Skin epidermis (tissue), 12 donors: ENCODE measurements at regions not wholly inside any gene's neighbourhood (a gene's known extent, or its start where the extent isn't known, plus 50 kb on each side); places are given as distances from the start of the nearest gene placed in this dataset.

Experiments used
- H3K27ac ChIP-seq, 21 experiments: fragments of 200-600 bp; sonication (generic) in 11 of 21; one replicate each; pipeline ENCODE4 v1.5.0; 2020; ENCODE audit warnings: mild to moderate bottlenecking in 3 of 21, inconsistent platforms in 2 of 21, moderate library complexity in 2 of 21
- H3K4me3 ChIP-seq, 7 experiments: fragments of 200-600 bp; sonication (generic) in 2 of 7; one replicate each; pipeline ENCODE4 v1.5.0; 2020; ENCODE audit warnings: inconsistent platforms in 2 of 7, mild to moderate bottlenecking in 2 of 7, moderate library complexity in 1 of 7

DNA sequence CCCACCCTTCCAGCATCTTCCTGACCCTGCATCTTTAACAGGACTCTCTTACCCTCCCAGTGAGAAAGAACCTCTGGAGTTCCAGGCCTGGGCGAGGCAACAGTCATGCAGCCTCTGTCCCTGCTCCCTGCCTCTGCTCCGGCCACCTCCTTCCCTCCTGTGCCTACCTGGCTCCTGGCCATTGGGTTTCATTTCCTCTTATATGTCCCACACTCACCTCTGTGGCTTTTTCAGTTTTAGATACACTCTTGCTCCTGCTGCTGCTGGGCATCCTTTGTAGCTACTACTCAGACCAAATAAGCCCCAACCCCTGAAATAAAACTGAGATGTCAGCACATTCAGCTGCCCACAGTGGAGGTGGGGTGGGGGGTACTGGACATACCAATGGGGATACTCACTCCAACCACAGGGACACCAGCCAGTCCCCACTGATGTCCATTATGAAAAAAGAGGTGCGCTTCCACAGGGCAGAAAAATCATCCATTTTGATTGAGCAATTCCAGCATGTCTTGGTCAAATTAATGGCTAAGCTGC lies 99.1 kb upstream of the NRXN3 start:
- no peak overlapping the region for H3K4me3 ChIP-seq
- no peak overlapping the region for H3K27ac ChIP-seq

DNA sequence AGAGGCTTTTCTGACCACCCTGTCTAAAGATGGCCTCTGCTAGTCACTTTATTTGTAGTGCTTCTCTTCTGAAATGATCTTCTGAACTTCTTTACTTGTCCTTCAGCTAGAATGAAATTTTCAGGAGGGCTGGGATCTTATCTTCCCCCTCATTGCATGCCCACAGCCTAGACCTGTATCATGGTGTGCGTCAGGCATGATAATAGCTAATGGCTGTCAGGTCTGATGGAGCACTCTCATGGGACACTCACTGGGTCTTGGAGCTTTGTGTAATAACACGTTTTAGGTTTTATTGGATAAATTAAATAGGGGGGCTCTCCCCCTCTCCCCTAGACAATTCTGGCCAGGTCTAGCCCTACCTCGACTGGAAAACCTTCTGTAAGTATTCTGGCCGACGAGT lies 97.1 kb upstream of the NRXN3 start:
- H3K4me3 ChIP-seq: no peak overlapping the region
- no peak overlapping the region for H3K27ac ChIP-seq

DNA sequence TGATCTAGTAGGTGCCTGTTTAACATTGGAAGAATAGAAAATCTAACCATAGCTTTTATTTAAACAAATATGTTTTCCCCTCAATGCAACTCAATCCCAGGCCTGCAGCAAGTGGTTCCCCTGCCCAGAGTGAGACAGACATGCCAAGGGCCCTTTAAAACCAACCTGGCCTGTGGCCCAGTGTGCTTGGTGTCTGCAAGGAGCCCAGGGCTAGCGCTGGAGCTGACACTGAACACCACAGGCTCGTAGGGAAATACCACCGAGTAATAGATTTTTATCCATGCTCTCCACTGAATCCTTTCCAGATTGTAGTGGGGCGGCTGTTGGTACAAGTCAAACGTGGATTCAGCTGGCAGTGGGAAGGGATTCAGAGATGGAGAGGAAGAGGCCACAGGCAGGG lies 95.6 kb upstream of the NRXN3 start:
- Histone ChIP-seq H3K27ac (no peak overlapping the region), H3K4me3 (no peak overlapping the region)

DNA sequence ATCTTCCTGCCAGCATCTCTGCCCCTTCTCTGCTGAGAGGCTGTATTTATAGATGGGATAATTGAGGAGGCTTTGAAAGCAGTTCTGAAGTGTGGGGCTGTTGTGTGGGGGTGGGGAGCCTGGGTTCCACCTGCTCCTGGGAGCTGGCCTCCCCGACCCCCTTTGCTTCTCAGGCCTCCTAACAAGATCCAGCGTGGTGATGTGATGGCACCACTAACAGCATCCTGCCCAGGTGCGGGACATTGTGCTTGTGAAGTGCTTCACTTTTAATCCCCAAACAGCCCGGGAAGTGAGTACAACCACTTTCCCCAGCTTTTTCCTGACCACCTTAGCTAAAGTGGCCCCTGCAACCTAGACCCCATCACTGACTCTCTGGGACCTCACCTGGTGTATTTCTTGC lies 95.1 kb upstream of the NRXN3 start:
- H3K4me3 ChIP-seq: no peak overlapping the region
- no peak overlapping the region for H3K27ac ChIP-seq

DNA sequence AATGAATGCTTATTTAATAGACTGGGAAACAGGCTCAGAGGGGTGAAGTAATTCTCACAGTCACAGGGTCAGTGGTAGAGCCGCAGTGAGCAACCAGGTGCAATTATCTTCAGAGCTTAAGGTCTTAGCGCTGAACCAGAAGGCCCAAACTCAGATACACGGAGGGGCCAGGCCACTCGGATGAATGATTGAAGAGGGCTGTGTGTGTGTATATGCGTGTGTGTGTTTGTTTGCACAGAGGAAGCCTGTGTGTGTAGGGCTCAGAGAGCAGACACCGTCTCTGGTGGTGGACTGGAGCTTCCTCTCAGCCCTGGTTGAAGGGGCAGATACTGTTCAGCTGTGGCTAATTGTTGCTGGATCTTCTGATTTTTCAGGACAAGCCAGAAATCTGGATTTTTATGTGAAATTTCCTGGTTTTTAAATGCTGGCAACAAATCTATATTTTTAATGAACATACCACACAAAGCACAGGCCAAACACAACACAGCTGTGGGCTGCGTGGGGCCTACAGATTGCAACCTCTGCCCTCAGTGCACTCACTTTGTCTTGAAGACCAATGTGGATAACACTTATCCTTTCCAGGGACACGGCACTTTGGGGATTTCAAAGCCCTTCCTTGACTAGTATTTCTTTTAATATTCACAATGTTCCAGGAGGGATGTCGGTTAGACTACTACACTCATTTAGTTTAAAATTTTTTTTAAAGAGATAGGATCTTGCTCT lies 94.5 kb upstream of the NRXN3 start:
- no peak overlapping the region for H3K4me3 ChIP-seq
- H3K27ac ChIP-seq: no peak overlapping the region

DNA sequence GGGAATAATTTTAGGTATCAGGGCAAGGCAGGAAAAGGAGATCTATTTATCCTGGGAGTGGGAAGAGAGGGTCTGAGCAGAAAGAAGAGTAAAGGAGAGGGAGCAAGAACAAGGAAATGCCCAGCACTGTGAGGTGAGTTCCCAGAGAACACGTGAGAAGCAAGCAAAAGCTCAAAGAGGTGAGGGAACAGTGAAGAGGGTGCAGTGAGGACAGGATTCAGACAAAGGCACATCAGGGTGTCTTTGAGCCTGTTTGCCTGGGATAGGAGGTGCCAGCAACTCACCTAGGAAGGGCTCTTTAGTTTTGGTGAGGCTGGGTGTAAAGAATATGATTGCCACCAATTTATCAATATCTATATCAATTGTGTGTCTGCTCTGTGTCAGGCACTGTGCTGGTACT lies 88.9 kb upstream of the NRXN3 start:
- no peak overlapping the region for H3K27ac ChIP-seq

DNA sequence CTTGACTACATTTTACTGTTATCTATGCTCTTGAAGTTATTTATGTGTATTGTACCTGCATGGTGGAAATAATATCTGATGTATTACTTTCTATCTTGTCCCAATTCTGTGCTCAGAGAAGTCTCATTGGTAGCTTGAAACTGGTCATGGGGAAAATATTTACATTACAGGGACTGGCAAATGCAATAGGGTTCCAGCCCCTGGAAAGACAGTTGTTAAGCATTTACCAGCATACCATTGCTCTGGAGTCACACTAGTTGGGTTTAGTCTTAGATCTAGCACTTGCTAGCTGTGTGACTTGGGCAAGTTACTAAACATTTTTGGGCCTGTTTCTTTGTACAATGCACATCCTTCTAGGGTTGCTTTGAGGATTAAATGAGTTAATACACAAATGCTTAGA lies 86.3 kb upstream of the NRXN3 start:
- no peak overlapping the region for H3K27ac ChIP-seq
- H3K4me3 ChIP-seq: no peak overlapping the region

More for the DNA sequence above, 88.9 kb upstream of the NRXN3 start:
- no peak overlapping the region for H3K4me3 ChIP-seq

DNA sequence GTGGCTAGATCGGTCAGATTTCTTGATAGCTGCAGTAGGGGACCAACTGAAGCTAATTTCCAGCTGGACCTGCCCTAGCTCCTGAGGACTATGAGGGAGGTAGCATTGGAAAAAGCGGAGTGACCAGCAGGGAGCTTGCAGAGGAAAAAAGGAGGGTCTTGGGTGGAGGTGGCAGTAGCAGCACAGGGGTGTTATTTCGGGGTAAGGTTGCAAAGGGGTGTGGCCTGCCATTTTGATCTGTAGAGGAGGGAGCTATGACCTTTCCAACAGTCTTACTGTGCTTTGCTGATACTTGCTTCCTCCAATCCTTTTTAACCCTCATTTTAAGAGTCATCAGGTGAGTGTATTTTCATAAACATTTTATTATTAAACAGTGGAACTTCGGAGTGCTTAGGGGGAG lies 83.8 kb upstream of the NRXN3 start:
- H3K4me3 ChIP-seq: no peak overlapping the region

DNA sequence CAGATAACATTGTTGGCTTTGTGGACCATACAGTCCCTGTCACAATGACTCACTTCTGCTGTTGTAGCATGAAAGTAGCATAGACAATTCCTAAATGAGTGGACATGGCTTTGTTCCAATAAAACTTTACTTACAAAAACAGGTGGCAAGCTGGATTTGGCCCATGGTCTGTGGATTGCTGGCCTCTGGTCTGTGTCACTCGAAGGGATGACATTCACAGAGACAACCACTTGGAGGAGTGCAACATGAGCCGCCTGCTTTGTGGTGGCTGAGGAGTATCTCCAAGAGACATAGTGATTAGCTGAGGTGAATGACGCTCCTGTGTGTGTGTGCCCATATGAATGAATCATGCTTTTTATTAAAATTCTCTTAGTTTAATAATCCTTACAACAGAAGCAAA lies 81.3 kb upstream of the NRXN3 start:
- no peak overlapping the region for H3K4me3 ChIP-seq
- no peak overlapping the region for H3K27ac ChIP-seq

More for the DNA sequence above, 83.8 kb upstream of the NRXN3 start:
- H3K27ac ChIP-seq: no peak overlapping the region

DNA sequence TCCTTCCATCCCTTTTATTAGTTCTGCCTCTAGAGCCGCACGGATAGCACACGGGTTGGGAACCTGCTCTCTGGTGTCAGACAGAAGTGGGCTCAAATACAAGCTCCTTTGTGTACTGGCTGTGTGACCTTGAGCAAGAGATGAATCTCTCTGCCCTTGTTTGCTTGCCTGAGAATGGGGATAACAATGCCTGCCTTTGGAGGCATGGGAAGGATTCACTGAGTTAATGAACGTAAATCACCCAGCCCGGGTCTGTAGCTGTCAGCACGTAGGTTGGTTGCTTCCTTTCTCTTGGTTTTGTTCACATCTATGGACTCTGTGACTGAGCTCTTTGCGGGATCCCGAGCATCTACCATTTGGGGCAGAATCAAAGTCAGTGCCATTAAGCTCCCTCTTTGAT lies 79.3 kb upstream of the NRXN3 start:
- no peak overlapping the region for H3K27ac ChIP-seq

DNA sequence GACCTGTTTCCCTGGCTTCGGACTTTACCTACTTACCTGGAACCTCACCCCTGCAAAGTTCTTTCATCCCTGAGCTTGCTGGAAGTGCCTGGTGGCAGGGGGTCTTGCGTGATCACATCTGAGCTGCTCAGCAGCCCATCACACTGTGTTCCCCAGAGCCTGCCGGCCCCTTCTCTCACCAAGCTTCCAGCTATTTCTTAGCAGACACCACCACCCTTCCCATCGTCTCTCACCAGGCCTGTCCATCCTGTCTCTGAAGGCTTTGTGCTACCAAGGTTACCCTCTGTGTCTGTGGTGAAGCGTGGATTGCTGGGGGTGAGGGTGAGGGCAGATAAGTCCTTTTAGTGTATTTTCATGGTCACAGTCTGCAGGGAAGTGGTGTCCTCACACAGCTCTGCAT lies 78.8 kb upstream of the NRXN3 start:
- Histone ChIP-seq H3K4me3 (no peak overlapping the region), H3K27ac (no peak overlapping the region)

More for the DNA sequence above, 79.3 kb upstream of the NRXN3 start:
- H3K4me3 ChIP-seq: no peak overlapping the region

DNA sequence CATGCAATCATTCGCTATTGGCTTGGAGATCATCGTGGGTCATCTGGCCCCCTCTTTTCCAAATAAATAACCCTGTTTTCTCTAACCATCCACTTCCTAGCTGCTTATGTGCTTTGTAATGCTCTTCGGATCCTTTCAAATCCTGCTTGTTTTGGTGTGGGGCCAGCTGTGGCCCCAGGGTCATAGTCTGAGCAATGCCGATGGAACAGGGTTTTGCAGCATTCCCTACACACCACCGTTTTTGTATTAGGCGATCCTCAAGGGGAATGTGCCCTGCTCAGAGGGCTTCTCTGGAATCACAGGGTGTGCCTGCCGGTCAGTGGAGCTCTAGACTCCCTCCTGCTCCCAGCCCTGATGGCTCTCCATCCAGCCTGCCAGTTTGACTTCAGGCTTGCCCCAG lies 78.1 kb upstream of the NRXN3 start:
- Histone ChIP-seq H3K4me3 (no peak overlapping the region), H3K27ac (no peak overlapping the region)

DNA sequence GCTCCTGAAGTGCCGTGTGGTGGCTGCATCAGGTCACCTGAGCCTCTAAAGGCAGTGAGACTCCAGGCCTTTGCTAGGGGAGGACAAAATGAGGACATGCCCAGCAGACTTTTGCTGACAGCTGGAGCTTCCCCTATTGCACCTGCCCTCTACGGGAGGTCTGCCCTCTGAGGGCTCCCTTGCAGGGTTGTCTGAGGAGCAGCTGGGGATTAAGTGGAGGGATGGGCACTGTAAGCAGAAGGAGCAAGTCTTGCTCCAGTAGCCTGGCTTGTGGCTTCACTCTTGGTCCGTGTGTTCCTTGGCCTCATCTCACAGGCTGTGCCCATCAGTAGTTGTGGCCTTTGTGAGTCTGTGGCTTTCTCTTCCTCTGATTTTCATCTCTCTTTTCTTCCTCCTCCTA lies 66.9 kb upstream of the NRXN3 start:
- no peak overlapping the region for H3K27ac ChIP-seq
- H3K4me3 ChIP-seq: no peak overlapping the region

DNA sequence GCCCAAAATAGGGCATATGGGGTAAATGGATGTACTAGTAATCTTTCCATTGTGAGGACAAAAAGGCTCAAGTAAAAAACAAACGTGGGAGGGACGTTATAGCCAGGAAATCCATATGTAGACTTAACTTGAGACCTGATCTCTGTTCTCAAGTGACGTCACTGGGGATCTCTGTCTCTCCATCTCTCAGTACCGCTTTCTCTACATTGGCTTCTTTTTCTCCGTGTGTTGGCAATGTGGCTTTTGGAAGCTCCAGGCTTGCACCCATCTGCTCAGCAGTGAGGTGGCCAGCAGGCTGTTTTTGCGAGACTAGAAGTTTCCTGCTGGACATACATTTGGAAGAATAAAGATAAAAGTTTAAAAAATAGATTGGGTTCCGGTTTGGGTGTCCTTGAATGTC lies 66.0 kb upstream of the NRXN3 start:
- Histone ChIP-seq H3K4me3 (no peak overlapping the region), H3K27ac (no peak overlapping the region)

DNA sequence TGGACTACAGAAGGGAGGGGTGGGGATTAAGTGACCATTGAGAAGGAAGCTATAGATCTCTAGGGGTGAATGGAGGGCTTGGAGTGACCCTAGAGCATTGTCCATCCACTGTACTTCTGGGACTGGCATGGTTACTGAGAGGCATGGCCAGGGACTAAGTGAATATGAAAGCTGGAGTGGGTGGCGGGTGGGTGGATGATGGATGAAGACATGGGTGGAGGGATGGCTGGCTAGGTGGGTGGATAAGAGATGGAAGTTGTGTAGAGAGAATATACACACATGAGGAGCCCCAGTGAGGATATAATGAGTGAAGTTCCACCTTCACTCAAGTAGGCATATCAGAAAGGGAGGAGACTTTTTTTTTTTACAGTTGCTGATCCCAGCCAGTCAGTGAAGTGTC lies 65.5 kb upstream of the NRXN3 start:
- H3K27ac ChIP-seq: no peak overlapping the region
- H3K4me3 ChIP-seq: no peak overlapping the region

DNA sequence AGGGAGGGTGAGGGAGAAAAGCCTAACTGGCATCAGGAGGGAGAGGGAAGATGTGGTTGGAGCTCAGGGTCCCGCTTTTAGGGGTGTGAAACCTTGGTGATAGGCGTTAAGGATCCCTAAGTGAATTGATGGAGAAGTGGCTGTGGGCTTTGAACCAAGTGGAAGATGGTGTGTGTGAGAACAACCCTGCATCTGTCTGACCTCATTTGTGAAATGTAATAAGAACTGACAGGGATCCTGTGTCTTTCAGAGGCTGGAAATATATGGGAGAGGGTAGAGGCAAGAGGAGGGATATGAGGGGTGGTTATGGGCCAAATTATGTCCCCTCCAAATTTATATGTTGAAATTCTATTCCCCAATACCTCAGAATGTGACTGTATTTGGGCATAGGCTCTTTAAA lies 63.8 kb upstream of the NRXN3 start:
- Histone ChIP-seq H3K27ac (no peak overlapping the region), H3K4me3 (no peak overlapping the region)

DNA sequence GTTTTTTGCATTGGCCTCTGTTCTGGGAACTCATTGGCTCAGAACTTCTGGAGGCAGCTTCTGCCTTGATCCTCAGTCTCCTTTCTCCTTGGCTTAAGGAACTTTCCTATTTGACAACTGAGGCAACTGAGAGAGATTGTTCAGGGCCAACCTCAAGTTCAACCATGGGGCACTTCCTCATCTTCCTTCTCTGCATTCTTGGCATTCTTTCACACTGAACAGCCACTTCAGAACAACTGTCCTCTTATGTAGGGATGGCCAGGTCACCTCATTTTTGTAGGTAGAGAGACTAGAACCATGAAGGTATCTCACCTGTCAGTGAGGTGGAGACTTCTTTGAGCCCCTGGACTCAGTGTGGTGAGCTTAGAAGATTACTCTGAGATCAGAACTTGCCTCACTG lies 63.0 kb upstream of the NRXN3 start:
- Histone ChIP-seq H3K27ac (no peak overlapping the region), H3K4me3 (no peak overlapping the region)

DNA sequence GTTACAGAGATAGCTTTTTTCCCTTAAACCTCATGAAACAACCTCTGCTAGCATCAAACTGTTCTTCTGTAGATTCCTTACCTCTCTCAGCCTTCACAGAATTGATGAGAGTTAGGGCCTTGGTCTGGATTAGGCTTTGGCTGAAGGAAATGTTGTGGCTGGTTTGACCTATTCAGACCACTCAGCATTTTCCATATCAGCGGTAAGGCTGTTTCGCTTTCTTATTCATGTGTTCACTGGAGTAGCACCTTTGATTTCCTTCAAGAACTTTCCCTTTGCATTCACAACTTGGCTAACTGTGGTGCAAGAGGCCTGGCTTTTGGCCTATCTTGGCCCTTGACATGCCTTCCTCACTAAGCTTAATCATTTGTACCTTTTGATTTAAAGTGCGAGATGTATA lies 50.7 kb upstream of the NRXN3 start:
- no peak overlapping the region for H3K27ac ChIP-seq
- H3K4me3 ChIP-seq: no peak overlapping the region
